ENCODE measurements at regions not wholly inside any gene's neighbourhood (a gene's known extent, or its start where the extent isn't known, plus 50 kb on each side); places are given as distances from the start of the nearest gene placed in this dataset.

DNA sequence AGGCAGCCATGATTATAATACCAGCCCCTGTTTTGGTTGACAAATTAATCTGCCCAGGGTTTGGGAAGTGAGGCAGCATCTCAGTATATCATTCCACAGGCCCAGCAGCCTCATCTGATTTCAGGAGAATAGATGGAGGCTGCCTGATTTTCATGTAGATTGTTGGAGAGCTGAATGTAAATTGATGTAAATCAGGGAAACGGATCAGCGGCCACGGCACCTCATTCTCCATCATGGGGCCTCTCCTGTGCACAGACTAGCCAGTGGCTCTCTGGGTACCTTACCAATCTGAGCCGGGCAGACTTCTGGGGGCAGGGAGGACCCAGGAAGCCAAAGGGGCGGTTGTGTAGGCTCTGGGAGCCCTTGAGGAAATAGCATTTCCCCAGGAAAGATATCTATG lies 63.7 kb upstream of the GSC start:
- no peak overlapping the region for H3K4me3 ChIP-seq
- no peaks in the 10 kb centered on the region for H3K27me3 ChIP-seq
- H3K27ac ChIP-seq = no peak overlapping the region
- no peak for DNase-seq
- no peaks in the 10 kb centered on the region for H3K9me3 ChIP-seq
- no peaks in the 10 kb centered on the region for H3K4me1 ChIP-seq
- TF ChIP-seq, protein P1, sequence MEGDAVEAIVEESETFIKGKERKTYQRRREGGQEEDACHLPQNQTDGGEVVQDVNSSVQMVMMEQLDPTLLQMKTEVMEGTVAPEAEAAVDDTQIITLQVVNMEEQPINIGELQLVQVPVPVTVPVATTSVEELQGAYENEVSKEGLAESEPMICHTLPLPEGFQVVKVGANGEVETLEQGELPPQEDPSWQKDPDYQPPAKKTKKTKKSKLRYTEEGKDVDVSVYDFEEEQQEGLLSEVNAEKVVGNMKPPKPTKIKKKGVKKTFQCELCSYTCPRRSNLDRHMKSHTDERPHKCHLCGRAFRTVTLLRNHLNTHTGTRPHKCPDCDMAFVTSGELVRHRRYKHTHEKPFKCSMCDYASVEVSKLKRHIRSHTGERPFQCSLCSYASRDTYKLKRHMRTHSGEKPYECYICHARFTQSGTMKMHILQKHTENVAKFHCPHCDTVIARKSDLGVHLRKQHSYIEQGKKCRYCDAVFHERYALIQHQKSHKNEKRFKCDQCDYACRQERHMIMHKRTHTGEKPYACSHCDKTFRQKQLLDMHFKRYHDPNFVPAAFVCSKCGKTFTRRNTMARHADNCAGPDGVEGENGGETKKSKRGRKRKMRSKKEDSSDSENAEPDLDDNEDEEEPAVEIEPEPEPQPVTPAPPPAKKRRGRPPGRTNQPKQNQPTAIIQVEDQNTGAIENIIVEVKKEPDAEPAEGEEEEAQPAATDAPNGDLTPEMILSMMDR (IDR thresholded peaks at IDR 0.05) = no peak
- TF ChIP-seq POLR2A (IDR thresholded peaks at IDR 0.05) = no peak
- no peaks in the 10 kb centered on the region for H3K36me3 ChIP-seq

DNA sequence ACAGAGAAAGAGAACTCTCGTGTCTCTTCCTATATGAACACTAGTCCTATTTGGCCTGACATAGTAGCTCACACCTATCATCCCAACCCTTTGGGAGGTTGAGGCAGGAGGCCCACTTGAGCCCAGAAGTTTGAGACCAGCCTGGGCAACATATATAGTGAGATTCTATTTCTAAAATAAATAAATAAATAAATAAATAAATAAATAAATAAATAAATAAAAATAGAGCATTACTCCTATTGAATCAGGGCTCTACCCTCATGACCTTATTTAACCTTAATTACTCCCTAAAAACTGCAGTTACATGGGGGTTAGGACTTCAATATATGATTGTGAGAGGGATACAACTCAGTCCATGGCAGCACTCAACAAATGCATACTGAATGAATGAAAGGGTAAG lies 61.2 kb upstream of the GSC start:
- Histone ChIP-seq H3K4me3 (no peak overlapping the region), H3K36me3 (no peaks in the 10 kb centered on the region)

DNA sequence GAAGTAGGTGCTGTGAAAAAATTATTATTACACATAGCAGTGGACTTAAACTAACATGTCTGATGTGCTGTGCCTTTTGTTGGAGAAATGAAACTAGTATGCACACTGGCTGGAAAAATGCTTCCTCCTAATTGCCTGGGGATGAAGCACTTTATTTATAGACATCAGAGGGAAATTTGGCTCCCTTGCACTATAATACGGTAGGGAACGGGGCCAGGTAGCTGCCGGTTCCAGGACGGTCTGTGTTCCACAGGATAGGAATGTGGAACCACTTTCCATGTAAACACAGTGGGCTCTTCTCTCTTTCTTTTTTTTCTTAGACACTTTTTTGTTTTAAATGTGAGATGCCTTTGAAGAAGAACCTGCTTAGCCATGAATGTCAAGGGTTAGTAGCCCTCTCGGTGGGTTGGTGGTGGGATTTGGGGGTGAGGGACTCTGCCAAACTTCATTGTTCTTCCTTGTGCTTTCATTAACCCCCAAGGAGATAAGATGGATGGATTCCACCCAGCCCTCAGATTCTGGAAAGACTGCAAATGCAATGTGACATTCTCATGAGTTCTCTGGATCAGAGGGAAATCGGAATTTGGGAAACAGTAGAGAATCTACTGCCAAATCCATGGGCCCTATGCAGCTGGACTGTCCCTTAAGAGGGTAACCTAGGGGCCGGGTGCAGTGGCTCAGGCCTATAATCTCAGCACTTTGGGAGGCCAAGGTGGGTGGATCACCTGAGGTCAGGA lies 58.0 kb upstream of the GSC start:
- no peaks in the 10 kb centered on the region for H3K36me3 ChIP-seq
- H3K4me1 ChIP-seq = no peaks in the 10 kb centered on the region
- H3K27ac ChIP-seq = no peak overlapping the region
- H3K4me3 ChIP-seq = no peak overlapping the region
- TF ChIP-seq, protein P1 (IDR thresholded peaks at IDR 0.05) = no peak
- no peak for TF ChIP-seq POLR2A (IDR thresholded peaks at IDR 0.05)
- H3K9me3 ChIP-seq = no peaks in the 10 kb centered on the region
- no peaks in the 10 kb centered on the region for H3K27me3 ChIP-seq
- DNase-seq = no peak

More for the DNA sequence above, 61.2 kb upstream of the GSC start:
- DNase-seq = no peak
- Histone ChIP-seq H3K9me3 (no peaks in the 10 kb centered on the region), H3K27ac (no peak overlapping the region), H3K4me1 (no peaks in the 10 kb centered on the region), H3K27me3 (no peaks in the 10 kb centered on the region)
- no peak for TF ChIP-seq POLR2A (IDR thresholded peaks at IDR 0.05)
- TF ChIP-seq, protein P1 (IDR thresholded peaks at IDR 0.05) = no peak

DNA sequence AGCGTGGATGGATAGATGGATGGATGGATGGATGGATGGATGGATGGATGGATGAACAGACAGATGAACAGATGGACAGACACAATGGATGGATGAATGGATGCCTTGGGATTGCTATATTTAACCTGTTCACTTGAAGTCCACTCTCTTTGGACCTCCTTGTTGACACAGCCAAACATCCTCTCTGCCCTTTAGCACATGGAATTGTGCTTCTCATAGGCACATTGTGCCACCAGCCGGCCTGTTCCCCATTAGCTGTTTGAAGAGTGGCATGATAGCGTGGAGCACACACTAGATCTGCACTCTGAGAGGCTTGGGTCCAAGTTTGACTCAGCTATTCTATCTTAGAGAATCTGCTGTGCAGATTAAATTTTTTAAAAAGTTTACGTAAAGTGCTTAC lies 56.9 kb upstream of the GSC start:
- DNase-seq = no peak
- Histone ChIP-seq H3K36me3 (no peaks in the 10 kb centered on the region), H3K27me3 (no peaks in the 10 kb centered on the region), H3K27ac (no peak overlapping the region), H3K4me3 (no peak overlapping the region), H3K4me1 (no peaks in the 10 kb centered on the region), H3K9me3 (no peaks in the 10 kb centered on the region)
- TF ChIP-seq POLR2A (IDR thresholded peaks at IDR 0.05) = no peak
- TF ChIP-seq, protein P1 (IDR thresholded peaks at IDR 0.05) = no peak

DNA sequence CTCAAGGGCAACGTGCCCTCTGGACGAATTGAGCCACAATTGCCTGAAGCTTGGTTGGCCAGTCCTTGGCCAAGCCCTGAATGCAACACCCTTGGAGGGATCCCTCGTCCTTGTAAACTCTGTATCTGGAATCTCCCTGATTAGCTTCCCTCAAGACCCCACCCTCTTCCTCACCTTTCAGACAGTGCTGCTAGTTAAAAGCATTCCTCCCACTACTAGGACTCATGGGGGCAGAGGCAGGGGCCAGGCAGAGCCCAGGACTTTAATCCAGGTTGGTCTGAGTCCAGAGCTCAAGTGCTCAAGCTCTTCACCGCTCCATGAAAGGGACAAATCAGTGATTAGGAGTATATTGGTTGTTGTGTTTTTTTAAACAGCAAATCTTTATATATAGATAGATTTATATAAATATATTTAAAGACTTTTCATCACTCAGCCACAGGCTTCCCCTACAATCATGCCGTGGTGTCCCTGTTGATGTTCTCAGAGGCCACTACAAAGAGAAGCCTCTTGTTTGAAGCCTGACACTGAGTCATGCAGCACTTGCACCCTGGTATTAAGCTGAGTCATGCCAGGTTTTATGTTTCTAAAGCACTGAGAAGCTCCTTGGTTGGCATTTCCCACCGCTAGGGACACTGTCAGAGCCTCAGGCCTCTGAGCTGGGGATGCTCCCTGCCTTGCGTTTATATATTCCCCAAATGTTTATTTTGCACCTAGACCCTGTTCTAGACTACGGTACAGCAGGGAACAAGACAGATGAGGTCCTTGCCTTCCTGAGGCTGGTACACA lies 53.8 kb upstream of the GSC start:
- no peak for DNase-seq
- Histone ChIP-seq H3K27me3 (no peaks in the 10 kb centered on the region), H3K27ac (no peak overlapping the region), H3K36me3 (no peaks in the 10 kb centered on the region), H3K4me3 (no peak overlapping the region), H3K9me3 (no peaks in the 10 kb centered on the region), H3K4me1 (no peaks in the 10 kb centered on the region)
- TF ChIP-seq, protein P1 (IDR thresholded peaks at IDR 0.05) = no peak
- no peak for TF ChIP-seq POLR2A (IDR thresholded peaks at IDR 0.05)

Measured in Peyer's patch (tissue), 4 donors.